ENCODE measurements at regions not wholly inside any gene's neighbourhood (a gene's known extent, or its start where the extent isn't known, plus 50 kb on each side); places are given as distances from the start of the nearest gene placed in this dataset.
"Not testable (repeated sequence)": the region's sequence is repeated elsewhere in the genome, so short reads cannot be mapped to it uniquely, and the experiment has no call there.

DNA sequence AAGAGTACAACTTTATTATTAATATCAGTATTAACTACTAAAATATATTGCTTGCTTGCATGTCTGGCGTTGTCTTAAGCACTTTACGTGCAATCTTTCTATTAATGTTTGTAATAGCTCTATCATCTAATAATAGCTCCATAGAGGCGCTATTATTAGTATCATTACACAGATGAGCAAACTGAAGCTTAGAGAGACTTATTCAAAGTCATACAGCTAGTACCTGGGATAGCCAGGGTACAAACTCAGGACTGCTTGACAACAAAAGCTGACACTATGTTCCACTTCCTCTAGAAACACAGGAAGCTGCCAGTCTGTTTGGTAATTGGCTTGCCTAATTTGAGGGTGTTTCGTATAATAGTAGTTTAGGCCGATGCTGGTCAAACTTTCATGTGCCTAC lies 523.2 kb downstream of the RMST start:
- Histone ChIP-seq H3K36me3 (ENCODE audit: insufficient read depth, low read length) (no peaks in the 10 kb centered on the region), H4K20me1 (ENCODE audit: insufficient read depth, low read length) (no peaks in the 10 kb centered on the region), H3K4me1 (ENCODE audit: insufficient read depth, low read length, poor library complexity, severe bottlenecking) (no peaks in the 10 kb centered on the region), H3K9me2 (ENCODE audit: insufficient read depth, low read length) (no peaks in the 10 kb centered on the region), H2AFZ (ENCODE audit: low read length) (no peak overlapping the region), H3K27ac (ENCODE audit: low read depth, low read length, poor library complexity, severe bottlenecking) (no peak overlapping the region), H3K9me3 (ENCODE audit: low read length) (no peaks in the 10 kb centered on the region), H3K4me2 (ENCODE audit: low read length) (no peak overlapping the region), H3K4me3 (ENCODE audit: low read depth, low read length, poor library complexity, severe bottlenecking) (no peak overlapping the region), H3K79me2 (ENCODE audit: insufficient read depth, low read depth, low read length) (no peaks in the 10 kb centered on the region)
- no TSS peak for BruUV-seq (replicated peaks)
- ChIA-PET POLR2A (no interaction called here), CTCF (ENCODE audit: unreplicated experiment) (no interaction called here)
- TF ChIP-seq CTCF (conservative IDR thresholded peaks at IDR 0.05; ENCODE audit: low read length) (no peak), EZH2phosphoT487 (IDR thresholded peaks at IDR 0.05; ENCODE audit: borderline replicate concordance, low read depth, low read length) (no peak)
- intact Hi-C loops (cut with micrococcal nuclease; ENCODE audit: unreplicated experiment): no loop called here
- no peak for DNase-seq (ENCODE audit: low spot score)

GRCh38 chr12:97988588-97988987 lies 526.0 kb downstream of the RMST start:
- H3K4me3 ChIP-seq (ENCODE audit: low read depth, low read length, poor library complexity, severe bottlenecking); H3K9me3 ChIP-seq (ENCODE audit: low read length); H3K4me1 ChIP-seq (ENCODE audit: insufficient read depth, low read length, poor library complexity, severe bottlenecking); intact Hi-C loops (cut with micrococcal nuclease; ENCODE audit: unreplicated experiment); DNase-seq (ENCODE audit: low spot score); CTCF ChIA-PET (ENCODE audit: unreplicated experiment); H3K27ac ChIP-seq (ENCODE audit: low read depth, low read length, poor library complexity, severe bottlenecking); H3K36me3 ChIP-seq (ENCODE audit: insufficient read depth, low read length); H3K79me2 ChIP-seq (ENCODE audit: insufficient read depth, low read depth, low read length); BruUV-seq (replicated peaks); POLR2A ChIA-PET; H4K20me1 ChIP-seq (ENCODE audit: insufficient read depth, low read length); H3K9me2 ChIP-seq (ENCODE audit: insufficient read depth, low read length); H3K4me2 ChIP-seq (ENCODE audit: low read length); H2AFZ ChIP-seq (ENCODE audit: low read length): not testable (repeated sequence)

GRCh38 chr12:97989366-97989940 lies 525.9 kb upstream of the TMPO start:
- Histone ChIP-seq H3K36me3 (ENCODE audit: insufficient read depth, low read length) (no peaks in the 10 kb centered on the region), H2AFZ (ENCODE audit: low read length) (no peak overlapping the region), H3K9me2 (ENCODE audit: insufficient read depth, low read length) (no peaks in the 10 kb centered on the region), H3K9me3 (ENCODE audit: low read length) (no peaks in the 10 kb centered on the region), H3K27ac (ENCODE audit: low read depth, low read length, poor library complexity, severe bottlenecking) (no peak overlapping the region), H3K4me3 (ENCODE audit: low read depth, low read length, poor library complexity, severe bottlenecking) (no peak overlapping the region), H3K4me2 (ENCODE audit: low read length) (no peak overlapping the region), H3K79me2 (ENCODE audit: insufficient read depth, low read depth, low read length) (no peaks in the 10 kb centered on the region), H4K20me1 (ENCODE audit: insufficient read depth, low read length) (no peaks in the 10 kb centered on the region), H3K4me1 (ENCODE audit: insufficient read depth, low read length, poor library complexity, severe bottlenecking) (no peaks in the 10 kb centered on the region)
- CTCF ChIA-PET (ENCODE audit: unreplicated experiment): no interaction called here
- DNase-seq (ENCODE audit: low spot score): no peak
- intact Hi-C loops (cut with micrococcal nuclease; ENCODE audit: unreplicated experiment): no loop called here
- no peak for TF ChIP-seq EZH2phosphoT487 (IDR thresholded peaks at IDR 0.05; ENCODE audit: borderline replicate concordance, low read depth, low read length)
- no peak for TF ChIP-seq CTCF (conservative IDR thresholded peaks at IDR 0.05; ENCODE audit: low read length)
- POLR2A ChIA-PET: no interaction called here
- no TSS peak for BruUV-seq (replicated peaks)
